NCI-H2081 (cell line): ENCODE measurements at regions not wholly inside any gene's neighbourhood (a gene's known extent, or its start where the extent isn't known, plus 50 kb on each side); places are given as distances from the start of the nearest gene placed in this dataset.

Experiments
- DNase-seq, 2 experiments: peaks; one replicate each; lab custom pipeline; 2025; lab: John Stamatoyannopoulos, UW

DNA sequence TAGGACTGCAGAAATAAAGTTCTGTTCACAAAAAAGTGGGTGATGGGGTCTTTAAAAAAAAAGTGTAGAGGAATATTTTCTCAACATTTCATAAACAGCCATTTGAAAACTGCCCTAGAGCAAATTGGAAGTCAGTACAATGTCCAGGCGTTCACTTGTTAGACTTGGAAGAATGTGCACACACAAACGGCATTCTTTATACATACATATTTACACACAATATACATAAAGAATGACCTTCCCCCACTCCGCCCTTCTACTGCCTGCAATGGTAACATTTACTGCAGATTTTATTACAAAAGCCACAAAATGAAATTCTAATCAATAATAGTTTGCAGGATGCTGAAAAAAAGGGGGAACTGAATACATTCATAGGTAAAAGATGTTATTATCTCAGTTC lies 103.4 kb upstream of the TOX3 start:
- DNase-seq: no peak

DNA sequence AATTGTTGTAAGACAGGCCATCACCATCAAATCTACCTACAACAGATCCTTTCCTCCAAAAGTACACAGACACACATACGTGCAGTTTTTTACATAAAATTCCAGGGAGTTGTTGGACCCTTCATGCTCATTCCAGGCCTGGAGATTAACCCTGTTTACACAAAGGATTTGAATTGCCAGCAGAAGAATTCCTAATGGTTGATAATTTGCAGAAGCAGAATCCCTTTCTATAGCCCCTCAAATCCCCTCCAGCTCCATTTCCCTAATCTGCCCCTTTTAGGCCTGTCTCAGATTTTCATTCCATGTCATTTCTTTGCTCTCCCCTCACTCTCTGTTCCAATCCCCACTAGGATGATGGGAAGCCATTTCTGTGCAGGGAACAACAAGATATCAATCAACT lies 102.9 kb upstream of the TOX3 start:
- no peak for DNase-seq

DNA sequence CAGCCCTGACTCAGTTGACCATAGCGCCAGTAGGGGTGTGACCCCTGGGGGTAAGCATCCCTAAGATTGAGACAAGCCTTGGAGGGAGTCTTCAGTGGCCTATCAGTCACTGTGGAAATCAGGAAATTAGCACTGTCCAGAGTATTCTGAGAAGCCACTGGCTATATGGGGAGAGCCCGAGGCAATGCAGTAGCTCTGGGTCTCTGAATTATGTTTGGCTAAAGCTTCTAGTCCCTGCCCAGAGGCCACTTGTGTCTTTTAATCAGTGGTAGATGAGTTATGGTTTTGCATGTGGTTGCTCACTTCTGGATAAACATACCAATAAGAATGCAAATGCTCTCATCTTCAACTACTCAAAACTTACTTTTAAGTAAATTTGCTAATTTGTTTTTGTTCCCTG lies 100.6 kb upstream of the TOX3 start:
- DNase-seq: no peak

DNA sequence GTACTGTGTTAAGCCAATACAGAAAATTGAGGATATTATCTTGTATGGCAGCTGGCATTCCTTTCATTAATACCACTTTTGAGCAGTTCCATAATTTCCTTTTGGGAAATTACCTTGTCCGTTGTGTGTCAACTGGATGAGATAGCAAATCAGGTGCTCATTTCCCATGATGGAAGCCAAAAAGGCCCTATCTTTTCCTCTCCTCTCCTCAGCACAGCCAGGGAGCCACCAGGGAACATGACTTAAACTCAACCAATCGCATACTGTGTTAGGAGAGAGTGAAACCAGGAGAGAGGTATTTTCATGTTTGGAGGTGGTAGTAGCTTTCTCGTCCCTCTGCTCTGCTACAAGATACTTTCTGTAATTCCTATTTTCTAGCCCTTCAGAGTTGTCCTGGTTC lies 96.1 kb upstream of the TOX3 start:
- DNase-seq: no peak

DNA sequence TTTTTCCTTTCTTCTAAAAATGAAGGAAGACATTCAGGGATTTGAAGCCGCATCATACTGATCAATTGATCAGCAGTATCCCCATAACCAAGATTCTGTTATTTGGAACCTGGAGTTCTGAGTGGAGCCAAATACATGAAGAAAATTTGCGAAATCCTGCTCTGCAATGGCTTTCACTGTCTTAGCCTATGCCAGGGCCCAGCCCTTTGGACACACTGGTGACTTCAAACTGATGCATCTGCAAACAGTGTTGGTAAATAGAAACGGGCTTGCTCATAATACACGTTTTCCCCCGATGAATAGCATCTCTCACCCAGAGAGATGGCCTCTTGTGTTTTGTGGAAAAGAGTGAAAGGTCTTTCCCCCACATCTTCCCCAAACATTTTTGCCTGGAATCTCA lies 87.6 kb upstream of the TOX3 start:
- no peak for DNase-seq

DNA sequence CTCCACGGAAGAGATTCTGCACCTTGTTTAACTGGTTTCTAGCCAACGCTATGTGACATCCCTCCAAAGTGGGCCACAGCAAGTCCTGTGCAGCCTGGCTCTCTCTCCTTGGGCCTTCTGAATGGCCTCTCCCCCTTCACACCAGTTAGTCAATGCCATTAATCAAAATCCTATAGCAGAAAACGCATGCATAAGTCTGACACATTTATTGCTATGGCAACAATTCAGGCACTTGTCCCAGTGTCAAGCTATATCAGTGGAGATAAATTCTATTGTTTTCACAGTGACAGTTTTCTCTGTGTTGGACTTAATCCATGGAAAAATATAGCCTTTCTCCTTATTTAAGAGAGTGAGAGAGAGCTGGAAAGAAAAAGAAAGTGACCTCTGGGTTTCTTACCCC lies 87.2 kb upstream of the TOX3 start:
- no peak for DNase-seq

DNA sequence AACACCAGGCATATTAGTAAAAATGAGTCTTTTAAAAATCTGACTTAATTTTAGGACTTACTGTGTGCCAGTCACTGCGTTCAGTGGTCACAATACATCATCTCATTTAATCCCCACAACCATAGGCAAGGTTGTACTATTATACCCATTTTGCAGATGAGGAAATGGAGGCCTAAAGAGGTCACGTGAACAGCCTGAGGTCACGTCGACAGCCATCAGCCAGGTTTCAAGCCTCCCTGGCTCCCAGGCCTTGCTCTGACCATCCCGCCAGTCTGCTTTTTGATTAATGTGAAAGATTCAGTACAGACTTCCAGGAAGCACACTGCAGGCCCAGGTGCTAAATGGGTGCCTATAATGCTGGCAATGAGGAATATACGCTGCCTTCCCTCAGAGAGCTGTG lies 86.3 kb upstream of the TOX3 start:
- no peak for DNase-seq

DNA sequence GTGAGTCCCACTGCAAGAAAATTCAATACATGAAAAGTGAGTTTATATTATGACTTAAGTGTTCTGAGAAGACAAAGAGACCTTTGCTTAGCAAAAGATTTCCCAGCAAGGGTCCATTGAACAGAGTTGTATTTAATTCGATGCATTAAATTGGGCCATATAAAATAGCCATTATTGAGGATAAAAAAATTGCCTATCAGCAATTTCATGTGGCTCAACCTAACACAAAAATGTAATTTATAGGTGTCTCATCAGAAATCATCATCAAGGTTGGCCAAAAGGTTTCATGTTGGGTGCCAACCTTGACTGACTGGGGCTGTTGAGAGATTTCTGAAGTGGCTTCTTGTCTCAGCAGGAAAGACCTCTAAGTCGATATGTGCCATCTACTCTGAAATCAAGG lies 84.8 kb upstream of the TOX3 start:
- no peak for DNase-seq

DNA sequence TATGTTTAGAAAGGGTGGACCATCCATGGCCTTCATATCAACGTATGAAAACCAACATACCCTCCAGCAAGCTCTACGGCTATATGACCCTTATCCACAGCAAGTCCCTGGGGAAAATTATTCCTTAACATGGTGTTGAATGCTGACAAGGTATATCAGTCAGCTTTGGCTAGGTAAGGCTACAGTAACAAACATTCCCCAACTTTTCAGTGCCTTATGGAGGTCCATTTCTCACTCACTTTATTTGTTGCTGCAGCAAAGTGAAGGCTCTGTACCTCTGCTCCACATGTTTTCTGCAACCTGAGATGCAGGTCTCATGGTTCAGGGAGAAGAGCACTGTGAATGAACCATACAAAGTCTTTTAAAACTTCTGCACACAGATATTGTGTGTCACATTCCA lies 83.8 kb upstream of the TOX3 start:
- DNase-seq: no peak

DNA sequence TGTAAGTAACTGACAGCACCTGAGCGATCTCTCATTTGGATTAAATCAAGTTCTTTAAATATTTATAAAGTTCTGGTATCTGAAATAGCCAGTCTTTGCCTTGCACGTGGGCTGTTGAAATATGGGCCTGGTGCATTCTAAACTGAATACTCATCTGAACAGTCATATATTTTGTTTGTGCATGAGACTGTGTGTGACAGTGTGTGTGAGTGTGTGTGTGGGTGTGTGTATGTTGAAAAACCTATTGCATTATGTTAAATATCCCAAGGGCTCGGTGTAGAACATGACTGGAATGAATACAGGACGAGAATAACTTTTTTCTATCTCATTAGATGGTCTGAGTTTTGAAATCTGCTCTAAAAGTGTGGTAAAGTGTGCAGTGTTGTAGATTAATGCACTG lies 82.4 kb upstream of the TOX3 start:
- DNase-seq: no peak

DNA sequence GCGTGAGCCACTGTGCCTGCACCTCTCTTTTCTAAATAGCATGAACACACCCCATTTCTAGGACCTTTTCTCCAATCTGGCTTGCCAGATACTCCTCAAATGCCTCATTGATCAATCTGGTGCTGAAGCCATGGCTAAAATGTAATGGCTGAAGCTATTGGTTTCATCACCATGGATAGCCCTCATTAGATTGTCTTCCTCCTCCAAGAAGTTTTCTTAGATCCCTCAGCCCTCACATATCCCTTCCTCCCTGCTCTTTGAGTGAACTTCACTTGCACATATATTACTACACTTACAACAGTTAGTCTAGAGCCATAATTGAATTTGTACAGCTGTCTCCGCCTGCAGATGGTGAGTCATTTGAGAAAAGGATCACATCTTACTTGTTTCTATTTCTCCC lies 77.9 kb upstream of the TOX3 start:
- DNase-seq: no peak

DNA sequence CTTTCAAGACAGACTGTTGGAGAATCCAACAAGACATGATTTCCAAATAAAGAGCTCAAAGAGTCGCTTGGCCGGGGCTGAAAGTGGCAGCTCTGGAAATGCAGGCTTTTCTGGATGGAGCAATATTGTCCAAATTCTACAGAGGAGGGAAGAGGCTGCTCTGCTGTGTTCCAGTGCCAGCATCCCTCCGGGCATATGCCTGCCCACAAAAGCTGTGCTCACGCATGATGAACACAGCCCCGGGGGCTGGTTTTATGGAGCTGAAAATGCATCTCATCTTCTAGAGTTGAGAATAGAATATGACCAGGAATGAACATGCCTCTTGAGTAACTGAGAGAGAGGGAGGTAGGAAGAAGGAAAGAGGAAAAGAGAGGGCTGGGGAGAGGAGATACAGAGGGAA lies 74.7 kb upstream of the TOX3 start:
- no peak for DNase-seq

DNA sequence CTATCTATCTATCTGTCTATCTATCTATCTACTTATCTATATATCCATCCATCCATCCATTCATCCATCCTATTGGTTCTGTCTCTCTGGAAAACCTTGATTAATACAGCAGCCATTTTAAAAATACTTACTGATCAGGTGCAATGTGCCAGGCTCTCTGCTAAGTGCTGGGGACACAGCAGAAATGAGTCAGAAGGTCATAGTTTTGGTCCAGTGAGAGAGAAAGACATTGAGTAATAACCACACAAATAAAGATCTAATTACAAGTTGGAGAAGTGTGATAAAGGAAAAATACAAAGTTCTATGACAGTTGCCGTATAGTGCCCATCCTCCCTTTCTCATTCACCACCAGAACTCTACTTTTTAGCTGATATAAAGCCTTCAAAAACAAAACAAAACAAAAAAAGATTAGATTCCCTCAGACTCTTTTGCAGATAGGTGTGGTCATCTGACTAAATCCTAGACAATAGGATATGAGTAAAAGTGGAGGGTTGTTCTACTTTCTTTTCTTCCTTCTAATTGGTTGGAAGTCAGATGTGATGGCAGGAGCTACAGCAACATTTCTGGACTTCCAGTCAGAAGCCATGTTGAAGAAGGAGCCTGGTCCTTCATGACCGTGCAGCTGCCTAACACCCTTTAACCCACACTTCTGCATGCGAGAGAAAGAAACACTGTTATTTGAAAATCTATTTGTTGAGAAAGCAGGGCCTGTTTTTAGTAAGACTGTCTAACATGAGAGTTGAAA lies 72.0 kb upstream of the TOX3 start:
- DNase-seq: no peak

DNA sequence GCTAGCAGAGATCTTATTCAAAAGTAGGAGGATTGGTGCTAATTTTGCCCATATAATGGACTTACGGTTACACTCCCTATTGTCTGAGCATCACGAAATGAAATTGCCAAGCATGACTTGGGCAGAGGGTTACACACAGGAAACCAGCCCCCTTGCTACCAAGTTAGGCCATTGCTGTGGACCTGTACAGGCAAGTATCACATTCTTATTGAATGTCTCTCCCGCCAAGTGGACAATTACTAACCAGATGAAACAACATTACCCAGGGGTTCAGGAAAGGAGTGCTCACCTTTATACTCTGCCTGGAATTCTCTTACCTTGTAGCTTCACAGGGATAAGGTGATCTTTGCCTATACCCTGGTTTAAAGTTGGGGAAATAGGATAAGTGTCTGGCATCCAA lies 70.6 kb upstream of the TOX3 start:
- DNase-seq: no peak

DNA sequence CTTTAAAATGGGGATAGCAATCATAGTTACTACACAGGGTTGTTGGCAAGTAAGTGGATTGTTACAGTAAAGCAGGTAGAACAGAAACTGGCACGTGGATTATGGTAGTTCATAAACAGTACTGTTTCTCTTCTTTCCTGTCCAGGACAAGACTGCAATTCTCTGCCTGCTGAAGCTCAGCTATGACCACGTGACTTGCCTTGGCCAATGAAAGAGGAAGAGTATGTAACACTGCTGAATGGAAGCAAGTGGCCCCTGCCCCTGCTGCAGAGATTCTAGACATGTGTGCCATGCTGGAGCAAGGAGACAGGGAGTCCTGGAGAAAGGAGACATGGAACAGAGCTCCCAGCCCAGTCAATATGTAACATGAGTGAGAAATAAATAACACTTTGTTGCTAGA lies 66.6 kb upstream of the TOX3 start:
- DNase-seq: no peak

DNA sequence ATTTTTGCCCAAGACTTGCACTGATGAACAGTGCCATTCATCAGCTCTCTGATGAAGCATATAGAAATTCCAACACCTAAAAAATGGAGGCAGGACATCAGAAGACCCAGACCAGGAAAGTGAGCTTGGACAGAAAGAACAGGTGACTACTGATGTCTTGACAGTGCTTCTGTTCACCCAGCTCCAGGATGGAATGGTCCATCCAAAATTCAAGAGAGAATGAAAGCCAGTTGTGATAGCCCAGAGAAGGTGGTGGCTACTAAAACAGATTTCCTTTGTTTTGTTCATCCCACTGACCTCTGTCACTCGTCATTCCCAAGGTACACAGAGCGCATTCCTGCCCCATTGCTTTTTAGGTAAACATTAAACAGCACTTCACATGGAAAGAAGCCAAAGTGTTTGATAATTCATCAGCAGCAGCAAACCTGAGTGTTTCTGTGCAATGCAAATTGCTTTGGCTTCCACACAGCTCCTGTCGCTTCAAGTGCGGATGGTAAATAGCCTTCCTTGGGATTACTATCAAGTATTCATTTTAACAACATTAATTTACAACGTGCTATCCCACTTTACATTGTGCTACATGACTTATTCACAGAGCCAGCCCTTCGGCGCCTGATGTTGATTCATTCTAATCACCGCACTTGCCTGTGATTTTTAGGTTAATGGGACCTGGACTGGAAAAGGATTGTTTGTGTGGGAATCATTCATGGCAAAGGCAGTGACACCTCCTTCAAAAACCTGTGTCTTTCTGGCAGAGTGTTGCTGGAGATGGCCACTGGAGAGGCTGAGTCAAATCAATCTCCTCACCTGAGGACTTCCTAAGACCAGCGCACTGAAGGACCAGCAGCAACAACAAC lies 65.1 kb upstream of the TOX3 start:
- DNase-seq: peak in 1 of 2 experiments; percentile 51

DNA sequence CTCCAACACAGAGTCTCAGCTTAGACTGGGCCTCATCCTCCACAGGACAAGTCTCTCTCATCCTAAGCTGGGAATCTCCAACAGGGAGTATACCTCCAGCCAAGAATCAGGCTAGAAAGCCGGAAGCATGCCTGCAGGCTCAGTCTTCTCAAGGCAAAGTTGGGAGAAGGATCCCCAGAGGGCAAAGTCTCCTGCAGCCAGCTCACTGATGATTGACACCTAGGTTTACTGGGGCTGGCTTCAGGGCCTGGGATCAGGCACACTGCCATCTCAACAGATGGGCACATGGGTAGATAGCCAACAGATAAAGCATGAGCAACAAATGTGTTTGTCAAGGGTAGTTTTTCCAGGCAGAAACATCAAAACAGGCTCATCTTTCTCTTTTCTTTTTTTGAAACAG lies 56.1 kb upstream of the TOX3 start:
- no peak for DNase-seq

DNA sequence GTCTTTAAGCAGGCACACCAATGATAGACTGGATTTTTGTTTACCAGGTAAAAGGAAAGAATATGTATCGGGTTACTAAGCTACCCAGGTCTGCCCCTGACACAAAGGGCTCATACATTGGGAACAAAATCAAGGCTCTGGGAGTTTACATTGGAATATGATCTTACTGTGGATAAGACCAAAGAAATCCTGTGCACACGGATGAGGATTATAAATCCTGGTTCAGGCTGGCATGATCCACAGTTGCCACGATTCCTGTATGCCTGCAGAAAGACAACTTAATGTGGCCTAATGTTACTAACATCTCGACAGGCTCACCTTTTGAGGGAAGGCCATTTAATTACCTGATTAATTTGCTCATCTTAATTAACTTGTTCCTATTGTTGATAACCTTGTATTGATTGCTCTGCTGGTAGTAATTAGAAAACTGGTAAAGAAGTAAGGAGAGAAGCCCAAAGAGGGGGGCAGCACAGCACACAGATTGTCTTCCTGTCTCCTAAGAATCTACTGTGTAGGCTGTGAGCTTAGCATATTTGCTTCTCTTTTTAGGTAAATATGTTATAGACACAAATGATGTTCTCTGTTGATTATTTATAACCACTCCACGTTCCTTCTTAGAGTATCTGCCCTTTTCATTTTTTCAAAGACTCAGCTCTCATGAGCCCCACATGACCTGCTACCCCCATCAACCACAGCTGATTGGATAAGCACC lies 51.0 kb upstream of the TOX3 start:
- peak; percentile 53 to 82 for DNase-seq

DNA sequence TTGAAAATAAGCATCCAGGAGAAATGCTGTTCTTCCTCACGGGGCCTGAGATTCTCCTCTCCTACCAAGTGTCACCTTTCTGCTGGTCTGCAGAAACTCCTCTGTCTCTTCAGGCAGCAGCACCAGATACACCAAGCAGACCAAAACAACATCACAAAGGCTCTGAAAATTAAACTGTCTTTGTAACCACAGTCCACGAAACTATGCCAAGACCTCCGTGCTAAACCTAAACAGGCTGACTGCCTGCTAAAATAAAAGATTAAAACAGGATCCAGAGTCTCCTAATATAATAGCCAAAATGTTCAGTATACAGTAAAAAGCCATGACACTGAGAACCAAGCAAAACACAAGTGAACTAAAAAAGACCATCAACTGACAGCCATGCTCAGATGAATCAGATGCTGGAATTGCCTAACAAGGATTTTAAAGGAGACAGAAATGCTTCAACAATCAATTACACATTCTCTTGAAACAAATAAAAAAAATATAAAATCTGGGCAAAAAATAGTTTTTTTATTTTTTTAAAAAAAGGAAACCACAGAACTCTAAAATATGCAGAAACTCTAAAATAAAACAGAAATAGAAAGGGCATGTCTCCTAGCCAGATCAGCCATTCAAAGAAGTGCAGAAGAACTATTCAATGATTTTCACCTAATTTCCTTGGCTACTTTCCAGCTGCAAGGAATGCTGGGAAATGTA lies 50.3 kb upstream of the TOX3 start:
- no peak for DNase-seq
